Naive thymus-derived CD4-positive, alpha-beta T cell (primary cell): ENCODE measurements at regions not wholly inside any gene's neighbourhood (a gene's known extent, or its start where the extent isn't known, plus 50 kb on each side); places are given as distances from the start of the nearest gene placed in this dataset.

Experiments
- ATAC-seq: fragments of 150-1000 bp; cut with Tn5 transposase; 2 replicates; pipeline ENCODE4 v1.10.0; 2021; ENCODE audit warnings: mild to moderate bottlenecking, moderate library complexity
- CTCF ChIA-PET: fragments of 350-600 bp; sonication (Branson Sonifier 250); formaldehyde crosslinking; loops from one replicate; lab custom pipeline; 2021; ENCODE audit warnings: antibody characterized with exemption; lab: Charles Lee
- POLR2A ChIA-PET: fragments of 350-600 bp; sonication (Branson Sonifier 250); formaldehyde crosslinking; loops from one replicate; lab custom pipeline; 2021; ENCODE audit warnings: antibody characterized with exemption, inconsistent platforms; lab: Charles Lee
- DNase-seq, 9 donors: peaks; one replicate each; pipeline versions ENCODE4 v3.0.0 to v3.0.0-alpha.2; 2020 to 2022; ENCODE audit warnings: mixed read lengths in 1 of 9
- H3K27ac ChIP-seq: one replicate; pipeline ENCODE4 v1.7.0; 2013; ENCODE audit warnings: mild to moderate bottlenecking, low read depth, low read length, moderate library complexity
- H3K27me3 ChIP-seq, 2 donors: one replicate each; pipeline ENCODE4 v1.7.0; 2013; ENCODE audit warnings: low read length in 2 of 2, mild to moderate bottlenecking in 2 of 2, moderate library complexity in 2 of 2; ENCODE audit not compliant: control insufficient read depth in 2 of 2, insufficient read depth in 2 of 2
- H3K36me3 ChIP-seq, 3 experiments: 1 replicate in 2 of 3; 2 replicates in 1 of 3; pipeline ENCODE4 v1.7.0; 2013; ENCODE audit warnings: low read length in 3 of 3, mild to moderate bottlenecking in 3 of 3, moderate library complexity in 1 of 3; ENCODE audit not compliant: insufficient read depth in 3 of 3, control insufficient read depth in 2 of 3
- H3K4me1 ChIP-seq, 2 donors: one replicate each; pipeline ENCODE4 v1.7.0; 2013; ENCODE audit warnings: low read length in 2 of 2, mild to moderate bottlenecking in 2 of 2, moderate library complexity in 1 of 2; ENCODE audit not compliant: control insufficient read depth in 2 of 2, insufficient read depth in 2 of 2
- H3K4me3 ChIP-seq: 2 replicates; pipeline ENCODE4 v1.7.0; 2013; ENCODE audit warnings: mild to moderate bottlenecking, low read length
- H3K9me3 ChIP-seq, 3 experiments: 1 replicate in 2 of 3; 2 replicates in 1 of 3; pipeline ENCODE4 v1.7.0; 2013; ENCODE audit warnings: low read length in 3 of 3; ENCODE audit not compliant: control insufficient read depth in 2 of 3
- H3K27ac Mint-ChIP-seq, 9 donors: one replicate each; pipeline ENCODE4 v1.8.0; 2020 to 2022; ENCODE audit warnings: mixed read lengths in 9 of 9, mild to moderate bottlenecking in 8 of 9, moderate library complexity in 5 of 9, inconsistent platforms in 2 of 9
- H3K27me3 Mint-ChIP-seq, 5 donors: one replicate each; pipeline ENCODE4 v1.8.0; 2021 to 2022; ENCODE audit warnings: mixed read lengths in 5 of 5, mild to moderate bottlenecking in 1 of 5
- H3K36me3 Mint-ChIP-seq, 5 donors: one replicate each; pipeline ENCODE4 v1.8.0; 2020 to 2022; ENCODE audit warnings: mixed read lengths in 5 of 5, mild to moderate bottlenecking in 3 of 5, inconsistent platforms in 1 of 5
- H3K4me1 Mint-ChIP-seq, 7 donors: one replicate each; pipeline ENCODE4 v1.8.0; 2020 to 2022; ENCODE audit warnings: mixed read lengths in 7 of 7, mild to moderate bottlenecking in 3 of 7, inconsistent platforms in 1 of 7
- H3K4me3 Mint-ChIP-seq, 10 donors: one replicate each; pipeline ENCODE4 v1.8.0; 2020 to 2022; ENCODE audit warnings: mild to moderate bottlenecking in 10 of 10, mixed read lengths in 10 of 10, moderate library complexity in 6 of 10, inconsistent platforms in 2 of 10
- H3K9me3 Mint-ChIP-seq, 11 donors: one replicate each; pipeline ENCODE4 v1.8.0; 2020 to 2022; ENCODE audit warnings: mixed read lengths in 11 of 11, mild to moderate bottlenecking in 4 of 11, inconsistent platforms in 1 of 11, moderate library complexity in 1 of 11
- intact Hi-C, 2 donors: fragments of 100-400 bp; cut with micrococcal nuclease; formaldehyde crosslinking; loops; one replicate each; pipeline ENCODE4 v1.15.1; 2023

DNA sequence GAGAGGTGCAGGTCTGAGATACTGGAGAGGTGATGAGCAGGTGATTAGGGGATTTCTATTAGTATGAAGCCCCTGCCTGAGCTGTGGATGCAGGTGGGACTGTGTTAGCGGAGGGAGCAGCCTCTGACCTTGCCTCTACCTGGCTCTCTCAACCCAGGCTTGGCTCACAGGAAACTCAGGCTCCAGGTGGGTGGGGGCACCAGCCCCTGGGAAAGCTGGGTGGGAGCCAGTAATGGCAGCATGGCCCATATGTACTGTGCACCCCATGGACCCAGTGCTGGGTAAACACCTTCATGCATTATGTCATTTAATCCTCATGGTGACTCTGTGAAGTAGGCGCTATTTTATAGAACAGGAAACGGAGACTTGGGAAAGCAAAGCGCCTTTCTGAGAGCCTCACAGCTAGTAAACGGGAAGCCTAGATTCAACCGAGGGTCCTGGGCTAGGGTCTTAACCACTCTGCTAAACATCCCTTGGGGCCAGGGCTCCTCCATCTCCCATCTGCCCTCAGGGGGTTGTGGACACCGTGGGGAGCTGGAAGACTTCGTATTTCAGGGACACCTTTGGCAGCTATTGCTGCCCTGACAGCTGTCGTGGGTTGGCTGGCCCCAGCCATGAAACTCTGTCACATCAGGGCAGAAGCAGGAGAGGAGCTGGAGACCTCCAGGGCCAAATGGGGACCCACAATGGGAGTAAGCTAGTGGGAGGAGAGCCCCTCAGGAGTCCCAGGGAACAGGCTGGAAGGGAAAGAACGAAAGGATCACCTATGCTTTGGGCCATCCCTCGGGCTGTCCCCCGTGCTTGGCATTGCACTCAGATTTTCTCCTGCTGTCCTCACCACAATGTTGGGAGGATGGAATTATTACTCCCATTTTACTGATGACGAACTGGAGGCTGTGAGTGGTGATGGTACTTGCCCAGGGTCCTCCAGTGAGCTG lies 59.6 kb upstream of the CSF3R start:
- Mint-ChIP-seq H3K27me3 (peaks cover 10 to 40% (median 28%) of the 10 kb centered on the region in 5 donors), H3K9me3 (peaks cover 0 to 3% (median 0%) of the 10 kb centered on the region in 11 donors), H3K4me1 (no peaks in the 10 kb centered on the region), H3K27ac (no peak overlapping the region), H3K36me3 (no peaks in the 10 kb centered on the region), H3K4me3 (no peak overlapping the region)
- Histone ChIP-seq H3K27me3 (peaks cover 0 to 3% of the 10 kb centered on the region in 2 donors), H3K4me3 (no peak overlapping the region), H3K36me3 (no peaks in the 10 kb centered on the region), H3K9me3 (no peaks in the 10 kb centered on the region), H3K4me1 (no peaks in the 10 kb centered on the region), H3K27ac (no peak overlapping the region)
- ChIA-PET POLR2A (no interaction called here), CTCF (no interaction called here)
- no peak for ATAC-seq
- intact Hi-C loops: no loop called here
- no peak for DNase-seq

DNA sequence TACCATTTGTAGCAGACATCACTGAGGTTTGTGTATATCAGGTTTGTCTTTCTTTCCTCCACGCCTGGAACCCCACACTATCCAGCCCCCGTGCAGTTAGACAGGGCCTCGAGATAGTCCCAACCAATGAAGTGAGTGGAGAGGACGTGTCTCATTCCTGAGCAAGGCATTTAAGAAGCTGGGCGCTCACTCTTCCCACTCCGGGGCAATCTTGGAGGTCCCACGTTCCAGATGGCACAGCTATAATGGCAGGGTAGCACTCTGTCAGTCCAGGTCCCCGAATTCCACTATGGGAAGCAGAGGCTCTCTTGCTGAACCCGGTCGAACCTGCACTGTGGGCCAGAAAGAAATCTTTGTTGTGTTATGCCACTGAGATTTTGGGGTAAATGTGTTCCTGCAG lies 57.3 kb upstream of the CSF3R start:
- ChIA-PET POLR2A (no interaction called here), CTCF (no interaction called here)
- no peaks in the 10 kb centered on the region for H3K27me3 ChIP-seq
- no peak overlapping the region for H3K4me3 Mint-ChIP-seq
- H3K4me1 Mint-ChIP-seq: no peaks in the 10 kb centered on the region
- no peak overlapping the region for H3K27ac ChIP-seq
- ATAC-seq: no peak
- no peaks in the 10 kb centered on the region for H3K4me1 ChIP-seq
- DNase-seq: no peak
- H3K36me3 ChIP-seq: no peaks in the 10 kb centered on the region
- no peaks in the 10 kb centered on the region for H3K36me3 Mint-ChIP-seq
- H3K27me3 Mint-ChIP-seq: peaks cover 10 to 41% (median 26%) of the 10 kb centered on the region in 5 donors
- no peaks in the 10 kb centered on the region for H3K9me3 ChIP-seq
- no peaks in the 10 kb centered on the region for H3K9me3 Mint-ChIP-seq
- no peak overlapping the region for H3K4me3 ChIP-seq
- H3K27ac Mint-ChIP-seq: no peak overlapping the region
- intact Hi-C loops: no loop called here

DNA sequence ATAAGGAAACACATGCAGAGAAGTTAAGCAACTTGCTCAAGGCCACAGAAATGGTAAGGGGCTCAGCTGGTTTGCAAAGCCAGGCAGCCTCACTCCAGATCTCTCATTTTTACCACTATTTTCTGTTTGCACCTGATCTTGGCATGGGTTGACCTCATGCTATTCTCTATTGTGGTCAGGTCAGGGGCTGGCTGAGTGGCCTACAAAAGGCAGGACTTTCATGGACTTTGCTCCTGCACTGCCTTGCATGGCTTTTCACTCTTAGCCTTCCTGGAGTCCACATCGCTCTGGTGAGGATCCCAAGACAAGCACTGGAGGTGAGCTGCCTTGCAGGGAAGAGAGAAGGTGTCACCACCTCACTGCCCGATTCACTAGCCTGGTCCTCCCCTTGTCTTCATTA lies 56.8 kb upstream of the CSF3R start:
- H3K36me3 ChIP-seq: no peaks in the 10 kb centered on the region
- H3K4me1 ChIP-seq: no peaks in the 10 kb centered on the region
- Mint-ChIP-seq H3K4me3 (no peak overlapping the region), H3K4me1 (no peaks in the 10 kb centered on the region), H3K9me3 (no peaks in the 10 kb centered on the region), H3K36me3 (no peaks in the 10 kb centered on the region), H3K27ac (no peak overlapping the region), H3K27me3 (peaks cover 10 to 41% (median 26%) of the 10 kb centered on the region in 5 donors)
- no peak overlapping the region for H3K27ac ChIP-seq
- intact Hi-C loops: no loop called here
- ChIA-PET POLR2A (no interaction called here), CTCF (no interaction called here)
- H3K27me3 ChIP-seq: no peaks in the 10 kb centered on the region
- ATAC-seq (no peak), DNase-seq (no peak)
- H3K4me3 ChIP-seq: no peak overlapping the region
- no peaks in the 10 kb centered on the region for H3K9me3 ChIP-seq

DNA sequence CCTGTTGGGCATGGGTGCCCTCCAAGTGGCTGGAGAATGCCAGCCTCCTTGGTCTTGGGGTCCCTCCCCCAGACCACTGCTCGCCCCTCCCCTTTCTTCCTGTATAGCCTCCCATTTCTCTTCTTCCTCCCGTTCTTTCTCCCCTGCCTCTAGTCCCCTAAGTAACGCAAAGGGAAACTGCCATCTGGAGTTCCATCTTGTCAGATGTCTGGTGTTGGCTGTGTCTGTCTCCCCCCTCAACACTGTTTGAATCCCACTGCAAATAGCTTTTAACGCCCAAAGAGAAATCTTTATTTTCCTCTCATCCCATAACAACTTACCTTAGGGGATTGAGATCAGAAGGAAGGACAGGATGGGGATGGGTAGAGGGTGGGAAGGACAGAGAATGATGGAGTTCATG lies 55.3 kb upstream of the CSF3R start:
- H3K9me3 ChIP-seq: peaks cover 0 to 3% (median 0%) of the 10 kb centered on the region in 3 experiments
- DNase-seq (no peak), ATAC-seq (no peak)
- H3K9me3 Mint-ChIP-seq: peaks cover 0 to 10% (median 1%) of the 10 kb centered on the region in 11 donors
- no peaks in the 10 kb centered on the region for H3K36me3 Mint-ChIP-seq
- ChIA-PET POLR2A (no interaction called here), CTCF (no interaction called here)
- peaks cover 4 to 42% (median 21%) of the 10 kb centered on the region in 5 donors for H3K27me3 Mint-ChIP-seq
- intact Hi-C loops: no loop called here
- H3K36me3 ChIP-seq: no peaks in the 10 kb centered on the region
- H3K4me1 ChIP-seq: no peaks in the 10 kb centered on the region
- H3K27ac Mint-ChIP-seq: no peak overlapping the region
- H3K4me1 Mint-ChIP-seq: no peaks in the 10 kb centered on the region
- no peak overlapping the region for H3K27ac ChIP-seq
- H3K4me3 Mint-ChIP-seq: no peak overlapping the region
- no peaks in the 10 kb centered on the region for H3K27me3 ChIP-seq
- no peak overlapping the region for H3K4me3 ChIP-seq

DNA sequence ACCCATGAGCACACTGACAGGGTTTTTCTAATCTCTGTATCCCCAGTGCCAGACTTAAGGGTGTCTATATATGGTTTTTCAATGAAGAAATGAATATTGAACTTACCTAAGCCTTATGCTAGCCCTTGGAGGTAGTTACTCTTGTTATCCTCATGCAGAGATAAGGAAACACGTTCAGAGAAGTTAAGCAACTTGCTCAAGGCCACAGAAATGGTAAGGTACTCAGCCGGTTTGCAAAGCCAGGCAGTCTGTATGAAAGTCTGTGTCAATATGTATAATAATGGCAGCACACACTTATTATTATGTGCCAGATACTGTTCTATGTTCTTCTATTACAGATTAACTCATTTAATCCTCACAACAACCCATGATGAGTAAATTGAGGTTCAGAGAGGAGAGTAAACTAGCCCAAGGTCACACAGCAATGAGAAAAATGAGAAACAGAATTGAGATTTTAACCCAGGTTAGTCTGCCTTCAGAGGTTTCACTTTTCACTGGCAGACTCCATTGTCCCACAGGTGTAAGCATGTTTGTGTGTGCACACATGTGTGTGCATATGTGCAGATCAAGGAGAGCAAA lies 54.6 kb upstream of the CSF3R start:
- CTCF ChIA-PET: no interaction called here
- Mint-ChIP-seq H3K4me1 (no peaks in the 10 kb centered on the region), H3K4me3 (no peak overlapping the region), H3K27me3 (peaks cover 4 to 40% (median 18%) of the 10 kb centered on the region in 5 donors), H3K9me3 (peaks cover 0 to 11% (median 1%) of the 10 kb centered on the region in 11 donors), H3K27ac (no peak overlapping the region), H3K36me3 (no peaks in the 10 kb centered on the region)
- DNase-seq (no peak), ATAC-seq (no peak)
- POLR2A ChIA-PET: no interaction called here
- H3K27me3 ChIP-seq: no peaks in the 10 kb centered on the region
- intact Hi-C loops: no loop called here
- no peak overlapping the region for H3K4me3 ChIP-seq
- no peak overlapping the region for H3K27ac ChIP-seq
- H3K9me3 ChIP-seq: peaks cover 0 to 3% (median 0%) of the 10 kb centered on the region in 3 experiments
- H3K36me3 ChIP-seq: no peaks in the 10 kb centered on the region
- H3K4me1 ChIP-seq: no peaks in the 10 kb centered on the region

DNA sequence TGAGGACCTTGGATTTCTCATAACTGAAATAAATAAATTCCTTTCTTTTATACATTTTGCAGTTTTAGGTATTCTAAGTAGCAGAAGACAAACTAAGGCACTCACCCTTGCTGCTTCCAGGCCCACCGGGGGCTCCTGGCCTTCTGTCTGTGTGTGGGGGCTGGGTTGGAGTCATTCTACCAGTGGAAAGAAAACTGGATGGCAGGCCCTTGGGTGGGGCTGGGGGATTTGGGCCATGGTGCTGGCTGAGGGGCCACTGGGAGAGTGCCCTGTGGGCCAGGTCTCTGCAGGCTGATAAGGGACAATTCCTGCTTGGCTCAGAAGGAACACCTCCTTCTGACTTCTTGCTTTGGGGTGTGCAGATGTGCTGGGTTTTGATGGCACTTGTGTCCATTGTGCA lies 54.0 kb upstream of the CSF3R start:
- DNase-seq (no peak), ATAC-seq (no peak)
- no peak overlapping the region for H3K4me3 ChIP-seq
- Mint-ChIP-seq H3K36me3 (no peaks in the 10 kb centered on the region), H3K27me3 (peaks cover 4 to 34% (median 13%) of the 10 kb centered on the region in 5 donors), H3K4me1 (no peaks in the 10 kb centered on the region), H3K4me3 (no peak overlapping the region), H3K27ac (no peak overlapping the region), H3K9me3 (peaks cover 0 to 12% (median 1%) of the 10 kb centered on the region in 11 donors)
- H3K36me3 ChIP-seq: no peaks in the 10 kb centered on the region
- POLR2A ChIA-PET: no interaction called here
- no peaks in the 10 kb centered on the region for H3K4me1 ChIP-seq
- no peak overlapping the region for H3K27ac ChIP-seq
- no peaks in the 10 kb centered on the region for H3K27me3 ChIP-seq
- CTCF ChIA-PET: no interaction called here
- peaks cover 0 to 3% (median 0%) of the 10 kb centered on the region in 3 experiments for H3K9me3 ChIP-seq
- intact Hi-C loops: no loop called here
